Astrocyte of the cerebellum (primary cell): ENCODE measurements at regions not wholly inside any gene's neighbourhood (a gene's known extent, or its start where the extent isn't known, plus 50 kb on each side); places are given as distances from the start of the nearest gene placed in this dataset.
"Not testable (repeated sequence)": the region's sequence is repeated elsewhere in the genome, so short reads cannot be mapped to it uniquely, and the experiment has no call there.

Experiments used
- DNase-seq: peaks from one replicate; pipeline ENCODE4 v3.0.0-alpha.2; 2011; ENCODE audit warnings: low read depth
- H3K4me3 ChIP-seq: 2 replicates; pipeline ENCODE4 v1.5.1; 2011; ENCODE audit warnings: mild to moderate bottlenecking, low read depth, low read length, moderate library complexity
- CTCF ChIP-seq: IDR thresholded peaks from 2 replicates; pipeline ENCODE4 v1.5.1; 2012; ENCODE audit warnings: low read length, low read depth, moderate library complexity, mild to moderate bottlenecking; ENCODE audit errors: missing control alignments
- in situ Hi-C: cut with HindIII; loops from 2 replicates; pipeline ENCODE4 v1.10.0; 2017; ENCODE audit warnings: low sequenced_read_pairs

DNA sequence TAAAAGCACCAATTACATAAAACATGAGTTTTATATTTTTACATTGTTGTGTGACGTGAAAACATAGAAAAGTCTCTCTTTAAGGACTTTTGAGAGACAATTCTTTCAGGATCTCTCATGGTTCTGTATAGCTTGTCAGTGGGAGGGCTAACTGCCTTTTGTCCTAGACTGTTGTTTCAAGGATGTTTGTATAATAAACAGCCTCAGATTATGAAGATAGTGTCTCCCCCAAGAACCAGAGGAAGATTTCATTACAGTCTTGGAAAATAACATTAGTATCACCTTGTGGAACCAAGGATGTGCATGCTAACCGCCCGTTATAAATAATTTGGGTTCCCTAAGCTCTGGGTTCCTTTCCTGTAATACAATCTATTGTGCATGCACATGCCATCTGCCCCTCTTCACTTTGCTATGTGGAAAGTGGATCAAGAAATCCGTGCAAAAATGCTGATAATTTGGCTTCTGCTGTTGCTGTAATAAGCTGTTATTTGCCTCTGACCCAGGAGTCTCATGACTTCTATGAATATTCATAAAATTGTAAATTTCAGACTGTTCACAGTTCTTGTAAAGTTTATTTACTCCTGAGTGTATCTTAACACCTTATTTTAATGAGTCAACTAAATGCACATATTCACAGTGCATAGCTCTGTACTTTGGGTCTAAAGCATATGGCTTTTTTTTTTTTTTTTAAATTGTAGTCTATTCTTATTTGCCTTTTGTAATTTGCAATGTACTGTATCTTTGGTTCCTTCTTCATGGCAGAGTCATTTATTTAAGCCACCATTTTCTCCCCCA, 265.5 kb downstream of the PTH2R start:
- in situ Hi-C loops, result no loop called here
- DNase-seq, result no peak
- no peak overlapping the region for H3K4me3 ChIP-seq
- no peak for TF ChIP-seq CTCF

DNA sequence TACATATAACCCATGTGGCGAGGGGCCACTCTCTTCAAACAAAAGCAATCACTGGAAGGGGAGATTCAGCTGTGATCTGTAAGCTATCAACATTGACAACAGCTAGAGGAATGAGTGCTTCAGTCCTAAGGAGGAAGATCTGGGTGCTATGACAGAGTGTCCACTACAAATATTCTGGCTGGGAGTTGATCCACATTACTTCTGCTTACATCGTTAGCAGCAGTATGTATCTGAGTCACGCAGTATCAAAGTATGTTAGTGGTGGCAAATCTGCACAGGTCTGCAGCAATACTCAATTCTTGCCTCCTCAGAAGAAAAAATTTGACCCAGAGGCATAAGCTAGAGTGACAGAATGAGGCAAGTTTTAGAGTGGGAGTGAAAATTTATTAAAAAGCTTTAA, 267.0 kb downstream of the PTH2R start:
- DNase-seq, result no peak
- H3K4me3 ChIP-seq, result no peak overlapping the region
- TF ChIP-seq CTCF, result no peak
- in situ Hi-C loops, result no loop called here

DNA sequence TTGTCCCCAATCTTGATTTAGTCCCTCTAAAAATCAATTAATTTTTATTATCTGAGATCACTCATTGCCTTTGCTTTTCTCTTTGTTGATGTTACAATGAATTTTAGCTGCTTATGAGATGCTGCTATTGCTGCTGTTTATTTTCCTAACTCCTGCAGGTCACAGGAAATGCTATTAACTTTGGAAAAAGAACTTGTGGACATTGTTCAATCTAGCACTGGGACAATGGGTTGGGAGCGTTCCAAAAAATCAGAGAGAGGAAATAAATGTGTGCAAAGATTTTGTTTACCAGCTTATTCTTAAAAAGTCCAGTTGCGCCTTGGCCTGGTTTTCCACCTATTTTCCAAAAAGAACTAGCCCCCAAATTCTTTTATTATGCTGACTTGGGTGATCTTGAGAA, 268.3 kb downstream of the PTH2R start:
- DNase-seq, result no peak
- in situ Hi-C loops, result no loop called here
- no peak overlapping the region for H3K4me3 ChIP-seq
- TF ChIP-seq CTCF, result no peak

- in situ Hi-C loops, H3K4me3 ChIP-seq, DNase-seq: not testable (repeated sequence)
These were observed 279.3 kb downstream of the PTH2R start for GRCh38 chr2:208685929-208686328.

GRCh38 chr2:208686665-208687064, 280.1 kb downstream of the PTH2R start:
- no peak overlapping the region for H3K4me3 ChIP-seq
- in situ Hi-C loops, result no loop called here
- no peak for DNase-seq
- TF ChIP-seq CTCF, result no peak

DNA sequence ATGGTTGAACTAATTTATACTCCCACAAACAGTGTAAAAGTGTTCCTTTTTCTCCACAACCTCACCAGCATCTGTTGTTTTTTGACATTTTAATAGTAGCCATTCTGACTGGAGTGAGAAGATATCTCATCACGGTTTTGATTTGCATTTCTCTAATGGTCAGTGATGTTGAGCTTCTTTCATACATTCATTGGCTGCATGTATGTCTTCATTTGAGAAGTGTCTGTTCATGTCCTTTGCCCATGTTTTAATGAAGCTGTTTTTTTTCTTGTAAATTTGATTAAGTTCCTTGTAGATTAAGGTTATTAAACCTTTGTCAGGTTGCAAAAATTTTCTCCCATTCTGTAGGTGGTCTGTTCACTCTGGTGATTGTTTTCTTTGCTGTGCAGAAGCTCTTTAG, 281.1 kb downstream of the PTH2R start:
- DNase-seq, H3K4me3 ChIP-seq, in situ Hi-C loops: not testable (repeated sequence)

DNA sequence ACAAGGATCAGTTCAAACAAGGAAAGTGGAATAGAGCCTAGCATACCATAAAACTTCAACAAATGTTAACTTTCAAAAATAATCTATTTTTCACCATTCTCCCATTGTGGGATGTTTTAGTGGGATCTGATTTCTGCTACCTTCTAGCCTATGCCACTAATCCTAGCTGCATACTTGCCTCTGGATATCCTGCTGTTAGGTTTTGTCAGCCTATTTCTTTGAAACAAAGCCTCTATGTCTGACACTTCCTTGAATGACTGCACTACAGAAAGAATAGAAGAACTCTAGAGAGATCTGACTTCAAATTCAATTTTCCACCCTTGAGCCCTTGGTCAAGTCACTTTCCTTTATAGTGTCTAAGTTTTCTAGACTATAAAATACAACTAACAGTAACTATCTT, 291.5 kb downstream of the PTH2R start:
- in situ Hi-C loops, result no loop called here
- DNase-seq, result no peak
- no peak for TF ChIP-seq CTCF
- H3K4me3 ChIP-seq, result no peak overlapping the region

GRCh38 chr2:208708486-208708885, 301.9 kb downstream of the PTH2R start:
- no peak overlapping the region for H3K4me3 ChIP-seq
- no peak for DNase-seq
- in situ Hi-C loops, result no loop called here
- TF ChIP-seq CTCF, result no peak
